HL-60 (cell line): ENCODE measurements at regions not wholly inside any gene's neighbourhood (a gene's known extent, or its start where the extent isn't known, plus 50 kb on each side); places are given as distances from the start of the nearest gene placed in this dataset.

ENCODE experiments used
- SPI1 ChIP-seq: IDR thresholded peaks from 2 replicates; pipeline ENCODE4 v1.6.1; 2012; ENCODE audit warnings: low read depth, mild to moderate bottlenecking, borderline replicate concordance
- TF ChIP-seq, protein P1 (sequence below): IDR thresholded peaks from one replicate; pipeline ENCODE4 v1.5.1; 2011; ENCODE audit warnings: low read length, control low read depth, inconsistent platforms; ENCODE audit not compliant: insufficient read depth

DNA sequence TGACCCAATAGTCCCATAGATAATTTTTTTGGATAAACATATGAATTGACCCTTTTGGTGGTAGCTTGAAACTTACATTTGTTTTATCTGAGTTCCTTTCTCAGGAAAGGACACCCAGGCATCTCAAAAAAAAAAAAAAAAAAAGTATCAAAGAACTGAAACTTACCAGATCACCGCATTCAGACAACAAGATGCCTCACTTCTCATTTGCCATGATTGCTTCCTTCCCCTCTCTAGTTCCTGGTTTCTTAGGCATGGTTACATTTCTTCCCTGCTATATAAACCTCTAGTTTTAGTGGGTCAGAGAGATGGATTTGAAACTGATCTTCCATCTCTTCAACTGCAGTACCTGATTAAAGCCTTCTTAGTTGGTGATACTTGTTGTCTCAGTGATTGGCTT, 240.1 kb downstream of the ACKR3 start:
- TF ChIP-seq, protein P1, sequence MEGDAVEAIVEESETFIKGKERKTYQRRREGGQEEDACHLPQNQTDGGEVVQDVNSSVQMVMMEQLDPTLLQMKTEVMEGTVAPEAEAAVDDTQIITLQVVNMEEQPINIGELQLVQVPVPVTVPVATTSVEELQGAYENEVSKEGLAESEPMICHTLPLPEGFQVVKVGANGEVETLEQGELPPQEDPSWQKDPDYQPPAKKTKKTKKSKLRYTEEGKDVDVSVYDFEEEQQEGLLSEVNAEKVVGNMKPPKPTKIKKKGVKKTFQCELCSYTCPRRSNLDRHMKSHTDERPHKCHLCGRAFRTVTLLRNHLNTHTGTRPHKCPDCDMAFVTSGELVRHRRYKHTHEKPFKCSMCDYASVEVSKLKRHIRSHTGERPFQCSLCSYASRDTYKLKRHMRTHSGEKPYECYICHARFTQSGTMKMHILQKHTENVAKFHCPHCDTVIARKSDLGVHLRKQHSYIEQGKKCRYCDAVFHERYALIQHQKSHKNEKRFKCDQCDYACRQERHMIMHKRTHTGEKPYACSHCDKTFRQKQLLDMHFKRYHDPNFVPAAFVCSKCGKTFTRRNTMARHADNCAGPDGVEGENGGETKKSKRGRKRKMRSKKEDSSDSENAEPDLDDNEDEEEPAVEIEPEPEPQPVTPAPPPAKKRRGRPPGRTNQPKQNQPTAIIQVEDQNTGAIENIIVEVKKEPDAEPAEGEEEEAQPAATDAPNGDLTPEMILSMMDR = no peak
- TF ChIP-seq SPI1 = no peak
